Activated CD8-positive, alpha-beta T cell treated with anti-CD3 and anti-CD28 coated beads for 36 hours (primary cell): ENCODE measurements at regions not wholly inside any gene's neighbourhood (a gene's known extent, or its start where the extent isn't known, plus 50 kb on each side); places are given as distances from the start of the nearest gene placed in this dataset.

ENCODE experiments used
- ATAC-seq: fragments of 200-7000 bp; cut with Tn5 transposase; one replicate; pipeline ENCODE4 v1.10.0; 2021; ENCODE audit warnings: mild to moderate bottlenecking, moderate library complexity
- CTCF ChIA-PET: fragments of 350-600 bp; sonication (Branson Sonifier 250); formaldehyde crosslinking; loops from one replicate; lab custom pipeline; 2021; ENCODE audit warnings: antibody characterized with exemption; lab: Charles Lee
- POLR2A ChIA-PET: fragments of 350-600 bp; sonication (Branson Sonifier 250); formaldehyde crosslinking; loops from one replicate; lab custom pipeline; 2021; ENCODE audit warnings: antibody characterized with exemption; lab: Charles Lee
- DNase-seq: peaks from one replicate; pipeline ENCODE4 v3.0.0-alpha.2; 2020
- H3K27ac Mint-ChIP-seq: one replicate; pipeline ENCODE4 v1.8.0; 2021; ENCODE audit warnings: mild to moderate bottlenecking, mixed read lengths
- H3K27me3 Mint-ChIP-seq: one replicate; pipeline ENCODE4 v1.8.0; 2021; ENCODE audit warnings: mixed read lengths
- H3K36me3 Mint-ChIP-seq: one replicate; pipeline ENCODE4 v1.8.0; 2021; ENCODE audit warnings: low read depth, mixed read lengths
- H3K4me1 Mint-ChIP-seq: one replicate; pipeline ENCODE4 v1.8.0; 2021; ENCODE audit warnings: low read depth, mixed read lengths
- H3K4me3 Mint-ChIP-seq: one replicate; pipeline ENCODE4 v1.8.0; 2021; ENCODE audit warnings: mild to moderate bottlenecking, moderate library complexity, mixed read lengths
- H3K9me3 Mint-ChIP-seq: one replicate; pipeline ENCODE4 v1.8.0; 2021; ENCODE audit warnings: mixed read lengths
- intact Hi-C: fragments of 100-400 bp; cut with micrococcal nuclease; formaldehyde crosslinking; loops from one replicate; pipeline ENCODE4 v1.10.0; 2022
- TF ChIP-seq, protein P1 (sequence below): fragments of 200-600 bp; IDR thresholded peaks from one replicate; pipeline ENCODE4 v1.8.0; 2022; ENCODE audit warnings: antibody characterized with exemption, mild to moderate bottlenecking

DNA sequence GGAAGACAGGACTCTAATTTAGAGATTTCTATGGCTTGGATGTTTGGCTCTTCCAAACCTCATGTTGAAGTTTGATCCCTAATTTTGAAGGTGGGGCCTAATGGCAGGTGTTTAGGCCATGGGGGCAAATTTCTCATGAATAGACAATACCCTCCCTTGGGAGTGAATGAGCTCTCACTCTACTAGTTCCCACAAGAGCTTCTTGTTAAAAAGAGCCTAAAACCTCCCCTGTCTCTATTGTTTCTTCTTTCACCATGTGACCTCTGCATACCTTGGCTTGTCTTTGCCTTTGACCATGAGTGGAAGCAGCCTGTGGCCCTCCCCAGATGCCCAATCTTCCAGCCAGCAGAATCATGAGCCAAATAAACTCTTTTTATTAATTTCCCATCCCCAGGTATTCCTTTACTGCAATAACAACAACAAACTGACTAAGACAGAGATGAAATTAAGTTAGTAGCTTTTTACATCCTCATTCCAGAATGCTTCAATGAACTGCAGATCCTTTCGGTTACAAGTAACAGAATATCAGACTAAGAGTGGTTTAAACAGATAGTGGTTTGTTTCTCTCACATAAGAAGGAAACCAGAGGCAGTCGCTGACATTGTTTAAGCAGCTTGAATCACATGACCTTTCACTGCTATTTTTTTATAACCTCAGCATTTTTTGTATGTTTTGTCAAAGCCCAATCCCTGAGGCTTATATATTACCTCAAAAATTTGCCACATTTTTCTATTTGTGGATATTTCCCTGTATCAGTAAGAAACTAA lies 1013.3 kb upstream of the SEMA6D start:
- ATAC-seq, result no peak
- CTCF ChIA-PET, result interaction anchor here (1.3 kb wide), 1 partner anchor 32 kb away, joined by 3 read pairs; no protein-coding TSS in a partner anchor
- POLR2A ChIA-PET, result no interaction called here
- Mint-ChIP-seq H3K36me3 (no peaks in the 10 kb centered on the region), H3K27me3 (no peaks in the 10 kb centered on the region), H3K27ac (no peak overlapping the region), H3K4me3 (no peak overlapping the region), H3K9me3 (peaks cover 9% of the 10 kb centered on the region), H3K4me1 (no peaks in the 10 kb centered on the region)
- intact Hi-C loops, result no loop called here
- DNase-seq, result no peak
- TF ChIP-seq, protein P1, sequence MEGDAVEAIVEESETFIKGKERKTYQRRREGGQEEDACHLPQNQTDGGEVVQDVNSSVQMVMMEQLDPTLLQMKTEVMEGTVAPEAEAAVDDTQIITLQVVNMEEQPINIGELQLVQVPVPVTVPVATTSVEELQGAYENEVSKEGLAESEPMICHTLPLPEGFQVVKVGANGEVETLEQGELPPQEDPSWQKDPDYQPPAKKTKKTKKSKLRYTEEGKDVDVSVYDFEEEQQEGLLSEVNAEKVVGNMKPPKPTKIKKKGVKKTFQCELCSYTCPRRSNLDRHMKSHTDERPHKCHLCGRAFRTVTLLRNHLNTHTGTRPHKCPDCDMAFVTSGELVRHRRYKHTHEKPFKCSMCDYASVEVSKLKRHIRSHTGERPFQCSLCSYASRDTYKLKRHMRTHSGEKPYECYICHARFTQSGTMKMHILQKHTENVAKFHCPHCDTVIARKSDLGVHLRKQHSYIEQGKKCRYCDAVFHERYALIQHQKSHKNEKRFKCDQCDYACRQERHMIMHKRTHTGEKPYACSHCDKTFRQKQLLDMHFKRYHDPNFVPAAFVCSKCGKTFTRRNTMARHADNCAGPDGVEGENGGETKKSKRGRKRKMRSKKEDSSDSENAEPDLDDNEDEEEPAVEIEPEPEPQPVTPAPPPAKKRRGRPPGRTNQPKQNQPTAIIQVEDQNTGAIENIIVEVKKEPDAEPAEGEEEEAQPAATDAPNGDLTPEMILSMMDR, result no peak

DNA sequence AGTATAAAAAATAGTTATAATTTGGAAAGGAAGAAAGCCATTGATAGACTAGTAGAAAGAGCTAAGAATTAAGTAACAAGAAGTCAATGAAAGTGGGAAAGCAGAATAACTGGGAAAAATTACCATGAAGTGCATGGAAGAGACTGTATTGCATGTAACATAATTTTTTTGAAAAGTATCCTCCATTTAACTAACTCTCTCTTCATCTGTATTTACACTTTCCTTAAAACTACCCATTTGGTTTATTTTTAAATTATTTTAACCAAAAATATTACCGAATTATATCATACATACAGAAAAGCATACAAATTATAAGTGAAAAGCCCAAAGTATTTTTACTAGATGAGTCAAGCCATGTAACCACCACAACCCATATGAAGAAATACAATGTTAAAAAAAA lies 1009.9 kb upstream of the SEMA6D start:
- Mint-ChIP-seq H3K4me1 (no peaks in the 10 kb centered on the region), H3K36me3 (no peaks in the 10 kb centered on the region), H3K4me3 (no peak overlapping the region), H3K9me3 (peaks cover 9% of the 10 kb centered on the region), H3K27me3 (no peaks in the 10 kb centered on the region), H3K27ac (no peak overlapping the region)
- TF ChIP-seq, protein P1, result no peak
- intact Hi-C loops, result no loop called here
- CTCF ChIA-PET, result no interaction called here
- ATAC-seq, result no peak
- POLR2A ChIA-PET, result no interaction called here
- no peak for DNase-seq

DNA sequence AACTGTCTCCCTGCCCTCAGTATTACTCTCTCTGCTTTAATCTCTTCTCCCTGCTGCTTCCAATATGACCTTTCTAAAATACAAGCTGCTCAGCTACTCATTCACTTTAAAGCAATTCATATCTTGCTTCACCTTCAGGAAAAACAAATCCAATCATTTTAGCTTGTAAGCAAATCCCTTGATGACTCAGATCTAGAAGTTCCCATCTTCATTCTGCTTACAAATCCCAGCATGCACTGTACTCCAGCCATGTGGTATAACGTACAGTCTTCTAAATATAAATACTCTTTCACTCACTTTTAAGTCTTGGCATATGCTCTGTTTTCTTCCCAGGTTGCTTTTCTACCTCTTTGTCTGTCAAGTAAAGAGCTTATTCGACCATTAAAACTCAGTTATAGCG lies 1009.1 kb upstream of the SEMA6D start:
- CTCF ChIA-PET, result no interaction called here
- intact Hi-C loops, result no loop called here
- no peaks in the 10 kb centered on the region for H3K36me3 Mint-ChIP-seq
- H3K4me1 Mint-ChIP-seq, result no peaks in the 10 kb centered on the region
- ATAC-seq, result no peak
- POLR2A ChIA-PET, result no interaction called here
- H3K27ac Mint-ChIP-seq, result no peak overlapping the region
- H3K4me3 Mint-ChIP-seq, result no peak overlapping the region
- peaks cover 12% of the 10 kb centered on the region for H3K9me3 Mint-ChIP-seq
- TF ChIP-seq, protein P1, result no peak
- H3K27me3 Mint-ChIP-seq, result no peaks in the 10 kb centered on the region
- DNase-seq, result no peak

DNA sequence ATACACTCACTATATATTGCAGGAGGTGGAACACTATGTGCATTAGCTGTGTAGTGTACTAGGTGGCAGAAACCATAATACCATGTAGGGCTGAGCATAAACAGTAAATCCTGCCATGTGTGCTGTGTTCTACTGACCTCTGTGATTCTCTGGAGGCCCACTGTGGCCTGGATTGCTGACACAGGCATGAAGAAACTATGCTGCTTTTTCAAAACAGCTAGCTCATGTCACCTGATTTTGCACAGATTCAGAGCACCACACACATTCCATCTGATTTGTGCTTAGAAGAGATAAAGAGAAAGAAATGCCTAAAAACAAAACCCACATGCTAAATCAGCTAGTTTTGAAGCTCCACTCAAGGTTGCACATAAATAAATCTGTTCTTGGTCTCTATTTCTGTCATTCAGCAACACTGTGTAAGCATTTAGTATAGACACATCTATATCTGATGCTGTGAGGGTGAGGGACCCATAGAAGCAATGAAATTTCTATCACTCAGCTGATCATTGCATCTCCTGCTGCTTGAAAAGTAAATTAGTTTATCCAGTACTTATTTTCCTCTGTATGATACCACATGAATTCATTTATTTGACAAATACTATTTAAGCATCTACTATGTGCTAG lies 1007.7 kb upstream of the SEMA6D start:
- Mint-ChIP-seq H3K9me3 (peaks cover 12% of the 10 kb centered on the region), H3K27me3 (no peaks in the 10 kb centered on the region), H3K27ac (no peak overlapping the region), H3K4me1 (no peaks in the 10 kb centered on the region), H3K4me3 (no peak overlapping the region), H3K36me3 (no peaks in the 10 kb centered on the region)
- TF ChIP-seq, protein P1, result no peak
- intact Hi-C loops, result no loop called here
- DNase-seq (no peak), ATAC-seq (no peak)
- ChIA-PET CTCF (no interaction called here), POLR2A (no interaction called here)

DNA sequence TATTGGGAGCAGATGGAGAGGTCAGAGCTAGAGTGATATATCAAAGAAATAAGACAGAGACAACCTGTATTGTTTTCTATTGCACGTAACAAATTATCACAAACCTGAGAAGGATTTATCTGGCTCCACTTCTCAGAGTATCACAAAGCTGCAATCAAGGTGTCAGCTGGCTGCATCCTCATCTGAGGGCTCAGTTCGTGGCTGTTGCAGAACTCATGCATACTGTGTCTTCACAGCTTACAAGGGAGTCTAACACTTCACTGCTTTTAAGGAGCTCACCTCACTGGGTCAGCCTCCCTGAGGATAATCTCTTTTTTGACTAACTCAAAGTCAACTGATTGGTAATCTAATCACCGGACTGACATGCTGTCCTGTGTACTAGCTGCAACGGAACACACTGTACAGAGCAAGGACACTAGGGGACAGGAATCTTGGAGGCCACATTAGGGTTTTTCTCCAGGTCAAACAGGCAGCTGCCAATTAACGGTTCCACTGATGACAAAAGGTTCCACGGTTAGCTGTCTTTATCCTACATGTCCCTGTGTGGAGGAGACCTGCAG lies 1006.8 kb upstream of the SEMA6D start:
- DNase-seq (no peak), ATAC-seq (no peak)
- ChIA-PET CTCF (no interaction called here), POLR2A (no interaction called here)
- no peak overlapping the region for H3K4me3 Mint-ChIP-seq
- intact Hi-C loops, result no loop called here
- no peaks in the 10 kb centered on the region for H3K36me3 Mint-ChIP-seq
- H3K27me3 Mint-ChIP-seq, result no peaks in the 10 kb centered on the region
- H3K9me3 Mint-ChIP-seq, result peaks cover 7% of the 10 kb centered on the region
- H3K4me1 Mint-ChIP-seq, result no peaks in the 10 kb centered on the region
- H3K27ac Mint-ChIP-seq, result no peak overlapping the region
- TF ChIP-seq, protein P1, result no peak
